ENCODE measurements at regions not wholly inside any gene's neighbourhood (a gene's known extent, or its start where the extent isn't known, plus 50 kb on each side); places are given as distances from the start of the nearest gene placed in this dataset.

GRCh38 chr7:68922850-68923249 is 675.4 kb upstream of the AUTS2 start:
- H3K9me3 Mint-ChIP-seq = peaks cover 10% of the 10 kb centered on the region
- H3K27ac Mint-ChIP-seq = no peak overlapping the region
- DNase-seq (ENCODE audit: extremely low spot score, unreplicated experiment) = no peak
- H3K27me3 Mint-ChIP-seq = peaks cover 3% of the 10 kb centered on the region
- no peaks in the 10 kb centered on the region for H3K4me1 Mint-ChIP-seq (ENCODE audit: unreplicated experiment)
- TF ChIP-seq, protein P1, sequence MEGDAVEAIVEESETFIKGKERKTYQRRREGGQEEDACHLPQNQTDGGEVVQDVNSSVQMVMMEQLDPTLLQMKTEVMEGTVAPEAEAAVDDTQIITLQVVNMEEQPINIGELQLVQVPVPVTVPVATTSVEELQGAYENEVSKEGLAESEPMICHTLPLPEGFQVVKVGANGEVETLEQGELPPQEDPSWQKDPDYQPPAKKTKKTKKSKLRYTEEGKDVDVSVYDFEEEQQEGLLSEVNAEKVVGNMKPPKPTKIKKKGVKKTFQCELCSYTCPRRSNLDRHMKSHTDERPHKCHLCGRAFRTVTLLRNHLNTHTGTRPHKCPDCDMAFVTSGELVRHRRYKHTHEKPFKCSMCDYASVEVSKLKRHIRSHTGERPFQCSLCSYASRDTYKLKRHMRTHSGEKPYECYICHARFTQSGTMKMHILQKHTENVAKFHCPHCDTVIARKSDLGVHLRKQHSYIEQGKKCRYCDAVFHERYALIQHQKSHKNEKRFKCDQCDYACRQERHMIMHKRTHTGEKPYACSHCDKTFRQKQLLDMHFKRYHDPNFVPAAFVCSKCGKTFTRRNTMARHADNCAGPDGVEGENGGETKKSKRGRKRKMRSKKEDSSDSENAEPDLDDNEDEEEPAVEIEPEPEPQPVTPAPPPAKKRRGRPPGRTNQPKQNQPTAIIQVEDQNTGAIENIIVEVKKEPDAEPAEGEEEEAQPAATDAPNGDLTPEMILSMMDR (conservative IDR thresholded peaks at IDR 0.05) = no peak
- no peak overlapping the region for H3K4me3 Mint-ChIP-seq
- no peaks in the 10 kb centered on the region for H3K36me3 Mint-ChIP-seq

GRCh38 chr7:68925241-68925640 is 673.0 kb upstream of the AUTS2 start:
- TF ChIP-seq, protein P1 (conservative IDR thresholded peaks at IDR 0.05) = no peak
- Mint-ChIP-seq H3K27me3 (peaks cover 7% of the 10 kb centered on the region), H3K36me3 (no peaks in the 10 kb centered on the region), H3K4me1 (ENCODE audit: unreplicated experiment) (no peaks in the 10 kb centered on the region), H3K27ac (no peak overlapping the region), H3K9me3 (peaks cover 6% of the 10 kb centered on the region), H3K4me3 (no peak overlapping the region)
- DNase-seq (ENCODE audit: extremely low spot score, unreplicated experiment) = no peak

- H3K27me3 Mint-ChIP-seq = peaks cover 4% of the 10 kb centered on the region
- H3K4me1 Mint-ChIP-seq (ENCODE audit: unreplicated experiment) = no peaks in the 10 kb centered on the region
- H3K27ac Mint-ChIP-seq = no peak overlapping the region
- TF ChIP-seq, protein P1 (conservative IDR thresholded peaks at IDR 0.05) = no peak
- peaks cover 3% of the 10 kb centered on the region for H3K36me3 Mint-ChIP-seq
- no peaks in the 10 kb centered on the region for H3K9me3 Mint-ChIP-seq
- no peak for DNase-seq (ENCODE audit: extremely low spot score, unreplicated experiment)
- no peak overlapping the region for H3K4me3 Mint-ChIP-seq
Observed at GRCh38 chr7:68929781-68930261, 668.5 kb upstream of the AUTS2 start.

DNA sequence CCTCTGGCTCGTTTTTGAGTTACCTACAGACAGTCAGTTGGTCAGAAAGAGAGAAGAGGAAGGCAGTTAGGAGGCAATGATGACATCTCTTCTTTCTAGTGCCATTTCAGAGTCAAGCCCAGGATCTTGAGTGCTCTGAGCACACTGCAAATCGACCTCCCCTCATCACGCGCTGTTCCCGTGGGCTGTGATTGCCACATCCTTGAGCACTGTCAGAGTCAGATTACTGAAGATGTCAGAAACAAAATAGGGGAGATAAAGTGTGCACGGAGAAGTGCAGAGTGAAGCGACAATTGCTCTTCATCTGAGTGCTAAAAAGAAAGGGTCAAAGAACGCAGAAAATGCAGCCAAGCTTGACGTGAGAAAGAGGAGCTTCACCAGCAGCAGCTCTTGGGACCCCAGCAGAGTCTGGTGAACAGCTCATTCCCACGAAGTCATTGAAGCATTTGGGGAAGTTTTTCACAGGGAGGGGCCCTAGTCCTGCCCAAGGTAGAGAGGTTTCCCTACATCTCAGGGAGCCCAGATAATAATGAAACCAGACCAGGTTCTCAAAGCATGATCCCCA is 661.7 kb upstream of the AUTS2 start:
- Mint-ChIP-seq H3K4me3 (no peak overlapping the region), H3K4me1 (ENCODE audit: unreplicated experiment) (peaks cover 5% of the 10 kb centered on the region), H3K36me3 (peaks cover 6% of the 10 kb centered on the region), H3K9me3 (peaks cover 5% of the 10 kb centered on the region), H3K27ac (no peak overlapping the region), H3K27me3 (peaks cover 3% of the 10 kb centered on the region)
- DNase-seq (ENCODE audit: extremely low spot score, unreplicated experiment) = no peak
- TF ChIP-seq, protein P1 (conservative IDR thresholded peaks at IDR 0.05) = no peak

- Mint-ChIP-seq H3K27me3 (peaks cover 3% of the 10 kb centered on the region), H3K9me3 (peaks cover 5% of the 10 kb centered on the region), H3K27ac (no peak overlapping the region), H3K4me3 (no peak overlapping the region), H3K36me3 (peaks cover 3% of the 10 kb centered on the region), H3K4me1 (ENCODE audit: unreplicated experiment) (peaks cover 5% of the 10 kb centered on the region)
- TF ChIP-seq, protein P1 (conservative IDR thresholded peaks at IDR 0.05) = no peak
- no peak for DNase-seq (ENCODE audit: extremely low spot score, unreplicated experiment)
Observed at GRCh38 chr7:68938151-68938550, 660.1 kb upstream of the AUTS2 start.

Measured in type B pancreatic cell (in vitro differentiated cells).